ENCODE measurements at regions not wholly inside any gene's neighbourhood (a gene's known extent, or its start where the extent isn't known, plus 50 kb on each side); places are given as distances from the start of the nearest gene placed in this dataset.

DNA sequence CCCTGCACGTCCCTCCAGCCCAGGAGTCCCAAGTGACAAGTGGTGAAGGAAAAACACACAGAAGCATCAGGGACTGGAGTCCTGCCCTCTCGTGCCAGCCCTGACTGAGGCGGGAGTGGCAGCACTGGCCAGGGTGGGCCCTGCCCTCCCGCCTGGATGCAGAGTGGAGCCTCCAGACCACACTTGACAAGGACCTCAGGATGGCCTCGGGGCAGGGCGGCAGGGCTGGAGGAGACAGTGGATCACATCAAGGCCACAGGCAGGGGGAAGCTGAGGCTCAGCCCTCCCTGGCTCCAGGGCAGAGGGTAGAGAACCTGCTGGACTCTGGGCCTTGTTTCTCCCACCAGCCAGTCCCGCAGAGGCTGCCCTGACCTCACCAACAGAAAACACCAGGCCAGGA is 128.8 kb upstream of the CDH4 start:
- Histone ChIP-seq H3K4me1 (peaks cover 0 to 6% (median 0%) of the 10 kb centered on the region in 4 donors), H3K27ac (no peak overlapping the region), H3K9me3 (no peaks in the 10 kb centered on the region), H3K27me3 (peaks cover 0 to 4% (median 0%) of the 10 kb centered on the region in 3 donors), H3K36me3 (no peaks in the 10 kb centered on the region), H3K4me3 (no peak overlapping the region)
- no peak for TF ChIP-seq POLR2A (IDR thresholded peaks at IDR 0.05)
- no peak for TF ChIP-seq EP300 (IDR thresholded peaks at IDR 0.05)
- no peak for TF ChIP-seq POLR2AphosphoS5 (IDR thresholded peaks at IDR 0.05)
- TF ChIP-seq CTCF (IDR thresholded peaks at IDR 0.05): no peak
- 62 to 79% (median 75%) methylated on average over 7 of the region's 7 CpGs for WGBS, 5 donors
- DNase-seq: no peak
- intact Hi-C loops (cut with DNase I; ENCODE audit: low total_unique reads): no loop called here

- intact Hi-C loops (cut with DNase I; ENCODE audit: low total_unique reads): no loop called here
- peaks cover 0 to 4% (median 0%) of the 10 kb centered on the region in 3 donors for H3K27me3 ChIP-seq
- TF ChIP-seq CTCF (IDR thresholded peaks at IDR 0.05) (no peak), EP300 (IDR thresholded peaks at IDR 0.05) (no peak), POLR2AphosphoS5 (IDR thresholded peaks at IDR 0.05) (no peak), POLR2A (IDR thresholded peaks at IDR 0.05) (no peak)
- no peak for DNase-seq
- WGBS, 5 donors: 73 to 90% (median 85%) methylated on average over 15 to 16 of the region's 16 CpGs
- H3K27ac ChIP-seq: no peak overlapping the region
- H3K9me3 ChIP-seq: no peaks in the 10 kb centered on the region
- H3K36me3 ChIP-seq: no peaks in the 10 kb centered on the region
- no peak overlapping the region for H3K4me3 ChIP-seq
- H3K4me1 ChIP-seq: peaks cover 0 to 6% (median 0%) of the 10 kb centered on the region in 4 donors
Measured at GRCh38 chr20:61123751-61124368, 128.2 kb upstream of the CDH4 start.

GRCh38 chr20:61125076-61125475 is 127.0 kb upstream of the CDH4 start:
- H3K9me3 ChIP-seq: no peaks in the 10 kb centered on the region
- WGBS, 5 donors: 85 to 96% (median 91%) methylated on average over 5 to 9 of the region's 9 CpGs

GRCh38 chr20:61125546-61126180 is 126.4 kb upstream of the CDH4 start:
- Histone ChIP-seq H3K27ac (no peak overlapping the region), H3K4me3 (no peak overlapping the region), H3K9me3 (no peaks in the 10 kb centered on the region), H3K36me3 (no peaks in the 10 kb centered on the region), H3K4me1 (peaks cover 0 to under 1% (median 0%) of the 10 kb centered on the region in 4 donors), H3K27me3 (peaks cover 0 to 2% (median 0%) of the 10 kb centered on the region in 3 donors)
- 71 to 79% (median 76%) methylated on average over 14 of the region's 14 CpGs for WGBS, 5 donors
- no peak for TF ChIP-seq EP300 (IDR thresholded peaks at IDR 0.05)
- TF ChIP-seq CTCF (IDR thresholded peaks at IDR 0.05): no peak
- TF ChIP-seq POLR2AphosphoS5 (IDR thresholded peaks at IDR 0.05): no peak
- no peak for TF ChIP-seq POLR2A (IDR thresholded peaks at IDR 0.05)
- DNase-seq: no peak
- intact Hi-C loops (cut with DNase I; ENCODE audit: low total_unique reads): no loop called here

More at GRCh38 chr20:61125076-61125475, 127.0 kb upstream of the CDH4 start:
- intact Hi-C loops (cut with DNase I; ENCODE audit: low total_unique reads): no loop called here
- no peaks in the 10 kb centered on the region for H3K27me3 ChIP-seq
- TF ChIP-seq POLR2A (IDR thresholded peaks at IDR 0.05) (no peak), CTCF (IDR thresholded peaks at IDR 0.05) (no peak), POLR2AphosphoS5 (IDR thresholded peaks at IDR 0.05) (no peak), EP300 (IDR thresholded peaks at IDR 0.05) (no peak)
- DNase-seq: no peak
- H3K4me3 ChIP-seq: no peak overlapping the region
- no peak overlapping the region for H3K27ac ChIP-seq
- peaks cover 0 to 6% (median 0%) of the 10 kb centered on the region in 4 donors for H3K4me1 ChIP-seq
- H3K36me3 ChIP-seq: no peaks in the 10 kb centered on the region

Data from stomach (tissue), 8 donors.